ENCODE measurements at regions not wholly inside any gene's neighbourhood (a gene's known extent, or its start where the extent isn't known, plus 50 kb on each side); places are given as distances from the start of the nearest gene placed in this dataset.

- BruUV-seq (replicated peaks), result no TSS peak
- no peaks in the 10 kb centered on the region for H3K4me1 ChIP-seq (ENCODE audit: control insufficient read depth, insufficient read depth, low read length)
- DNase-seq (ENCODE audit: low read depth, low spot score) (no peak), ATAC-seq (no peak)
- TF ChIP-seq POLR2AphosphoS5 (IDR thresholded peaks at IDR 0.05; ENCODE audit: low read depth, low read length) (no peak), TCF7L2 (IDR thresholded peaks at IDR 0.05; ENCODE audit: low read depth, low read length) (no peak)
- in situ Hi-C loops (cut with HindIII; ENCODE audit: low pct_unique_long_range_greater_than_20kb, low sequenced_read_pairs), result no loop called here
- no peak overlapping the region for H3K27ac ChIP-seq (ENCODE audit: low read length)
- H3K9me3 ChIP-seq (ENCODE audit: control insufficient read depth, insufficient read depth, low read depth, low read length), result no peaks in the 10 kb centered on the region
- ChIA-PET POLR2A (no interaction called here), CTCF (no interaction called here)
- H3K27me3 ChIP-seq (ENCODE audit: control insufficient read depth, insufficient read depth, low read length), result no peaks in the 10 kb centered on the region
- H3K36me3 ChIP-seq (ENCODE audit: control insufficient read depth, insufficient read depth, low read length), result no peaks in the 10 kb centered on the region
- intact Hi-C loops (cut with micrococcal nuclease; ENCODE audit: unreplicated experiment), result no loop called here
- H3K4me3 ChIP-seq (ENCODE audit: low read depth in 2 of 2, low read length in 2 of 2), result no peak overlapping the region
Measured at GRCh38 chr2:217258170-217258569, 398.3 kb upstream of the TNP1 start.

DNA sequence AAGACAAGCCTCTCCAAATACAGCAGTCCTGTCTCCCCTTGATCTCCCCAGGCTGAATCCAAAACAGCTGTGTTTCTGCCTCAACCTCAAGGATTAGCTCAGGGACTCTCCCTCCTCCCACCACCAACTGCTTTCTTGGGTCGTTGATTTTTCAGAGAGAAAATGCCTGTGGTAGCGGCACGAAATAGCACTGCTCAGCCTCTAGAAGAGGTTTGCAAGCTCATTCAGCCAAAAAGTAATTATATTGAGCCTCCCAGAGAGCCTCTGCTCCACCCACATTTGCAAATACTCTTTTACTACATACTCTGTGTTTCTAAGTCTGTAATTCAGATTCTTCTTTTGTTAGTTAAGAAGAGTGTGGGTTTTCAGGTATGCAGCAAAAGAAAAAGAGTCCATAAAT, 396.4 kb upstream of the TNP1 start:
- H3K27me3 ChIP-seq (ENCODE audit: control insufficient read depth, insufficient read depth, low read length), result no peaks in the 10 kb centered on the region
- H3K36me3 ChIP-seq (ENCODE audit: control insufficient read depth, insufficient read depth, low read length), result no peaks in the 10 kb centered on the region
- intact Hi-C loops (cut with micrococcal nuclease; ENCODE audit: unreplicated experiment), result no loop called here
- H3K9me3 ChIP-seq (ENCODE audit: control insufficient read depth, insufficient read depth, low read depth, low read length), result no peaks in the 10 kb centered on the region
- ChIA-PET POLR2A (no interaction called here), CTCF (no interaction called here)
- TF ChIP-seq REST (IDR thresholded peaks at IDR 0.05; ENCODE audit: insufficient read depth in 1 of 2, low read depth in 2 of 2, low read length in 1 of 2) (no peak), SIN3A (IDR thresholded peaks at IDR 0.05; ENCODE audit: borderline replicate concordance, insufficient read depth, low read depth, low read length) (no peak), POLR2AphosphoS5 (IDR thresholded peaks at IDR 0.05; ENCODE audit: low read depth, low read length) (no peak), TCF7L2 (IDR thresholded peaks at IDR 0.05; ENCODE audit: low read depth, low read length) (no peak)
- TF ChIP-seq, protein P1, sequence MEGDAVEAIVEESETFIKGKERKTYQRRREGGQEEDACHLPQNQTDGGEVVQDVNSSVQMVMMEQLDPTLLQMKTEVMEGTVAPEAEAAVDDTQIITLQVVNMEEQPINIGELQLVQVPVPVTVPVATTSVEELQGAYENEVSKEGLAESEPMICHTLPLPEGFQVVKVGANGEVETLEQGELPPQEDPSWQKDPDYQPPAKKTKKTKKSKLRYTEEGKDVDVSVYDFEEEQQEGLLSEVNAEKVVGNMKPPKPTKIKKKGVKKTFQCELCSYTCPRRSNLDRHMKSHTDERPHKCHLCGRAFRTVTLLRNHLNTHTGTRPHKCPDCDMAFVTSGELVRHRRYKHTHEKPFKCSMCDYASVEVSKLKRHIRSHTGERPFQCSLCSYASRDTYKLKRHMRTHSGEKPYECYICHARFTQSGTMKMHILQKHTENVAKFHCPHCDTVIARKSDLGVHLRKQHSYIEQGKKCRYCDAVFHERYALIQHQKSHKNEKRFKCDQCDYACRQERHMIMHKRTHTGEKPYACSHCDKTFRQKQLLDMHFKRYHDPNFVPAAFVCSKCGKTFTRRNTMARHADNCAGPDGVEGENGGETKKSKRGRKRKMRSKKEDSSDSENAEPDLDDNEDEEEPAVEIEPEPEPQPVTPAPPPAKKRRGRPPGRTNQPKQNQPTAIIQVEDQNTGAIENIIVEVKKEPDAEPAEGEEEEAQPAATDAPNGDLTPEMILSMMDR (IDR thresholded peaks at IDR 0.05), result no peak
- BruUV-seq (replicated peaks), result no TSS peak
- no peaks in the 10 kb centered on the region for H3K4me1 ChIP-seq (ENCODE audit: control insufficient read depth, insufficient read depth, low read length)
- in situ Hi-C loops (cut with HindIII; ENCODE audit: low pct_unique_long_range_greater_than_20kb, low sequenced_read_pairs), result no loop called here
- DNase-seq (ENCODE audit: low read depth, low spot score) (no peak), ATAC-seq (no peak)
- H3K4me3 ChIP-seq (ENCODE audit: low read depth in 2 of 2, low read length in 2 of 2), result no peak overlapping the region
- H3K27ac ChIP-seq (ENCODE audit: low read length), result no peak overlapping the region

DNA sequence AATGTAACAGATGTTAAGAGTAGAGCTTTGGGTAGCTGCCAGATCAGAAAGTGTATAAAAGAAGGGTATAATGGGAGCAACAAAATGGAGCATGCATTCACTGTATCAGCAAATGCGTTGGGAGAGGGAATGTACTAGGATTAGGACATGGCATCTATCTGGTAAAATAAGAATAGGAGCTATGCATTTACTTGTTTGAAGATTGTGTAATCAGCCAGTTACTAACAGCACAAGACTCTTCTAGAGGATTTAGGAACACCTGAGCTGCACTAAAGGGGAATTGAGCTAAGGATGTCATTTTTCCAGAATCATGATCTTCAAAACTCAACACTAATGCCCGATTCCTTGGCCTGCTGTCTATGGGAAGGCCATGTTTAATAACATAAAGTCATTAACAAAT, 394.2 kb upstream of the TNP1 start:
- H3K27me3 ChIP-seq (ENCODE audit: control insufficient read depth, insufficient read depth, low read length), result no peaks in the 10 kb centered on the region
- H3K9me3 ChIP-seq (ENCODE audit: control insufficient read depth, insufficient read depth, low read depth, low read length), result no peaks in the 10 kb centered on the region
- ChIA-PET CTCF (no interaction called here), POLR2A (no interaction called here)
- no peak for TF ChIP-seq TCF7L2 (IDR thresholded peaks at IDR 0.05; ENCODE audit: low read depth, low read length)
- TF ChIP-seq, protein P1 (IDR thresholded peaks at IDR 0.05), result no peak
- TF ChIP-seq POLR2AphosphoS5 (IDR thresholded peaks at IDR 0.05; ENCODE audit: low read depth, low read length), result no peak
- no peak for TF ChIP-seq SIN3A (IDR thresholded peaks at IDR 0.05; ENCODE audit: borderline replicate concordance, insufficient read depth, low read depth, low read length)
- TF ChIP-seq REST (IDR thresholded peaks at IDR 0.05; ENCODE audit: insufficient read depth in 1 of 2, low read depth in 2 of 2, low read length in 1 of 2), result no peak
- no TSS peak for BruUV-seq (replicated peaks)
- no peak for DNase-seq (ENCODE audit: low read depth, low spot score)
- H3K4me1 ChIP-seq (ENCODE audit: control insufficient read depth, insufficient read depth, low read length), result no peaks in the 10 kb centered on the region
- H3K27ac ChIP-seq (ENCODE audit: low read length), result no peak overlapping the region
- no peaks in the 10 kb centered on the region for H3K36me3 ChIP-seq (ENCODE audit: control insufficient read depth, insufficient read depth, low read length)
- ATAC-seq, result no peak
- in situ Hi-C loops (cut with HindIII; ENCODE audit: low pct_unique_long_range_greater_than_20kb, low sequenced_read_pairs), result no loop called here
- no peak overlapping the region for H3K4me3 ChIP-seq (ENCODE audit: low read depth in 2 of 2, low read length in 2 of 2)
- intact Hi-C loops (cut with micrococcal nuclease; ENCODE audit: unreplicated experiment), result no loop called here

Measured in Panc1 (cell line).